H1 (cell line): ENCODE measurements at regions not wholly inside any gene's neighbourhood (a gene's known extent, or its start where the extent isn't known, plus 50 kb on each side); places are given as distances from the start of the nearest gene placed in this dataset.

Experiments used
- CTCF ChIA-PET: fragments of 300-600 bp; sonication (Branson Sonifier 250); formaldehyde crosslinking; loops from one replicate; lab custom pipeline; 2021; ENCODE audit not compliant: partially characterized antibody; lab: Charles Lee
- POLR2A ChIA-PET: fragments of 300-600 bp; sonication (Branson Sonifier 250); formaldehyde crosslinking; loops from one replicate; lab custom pipeline; 2021; ENCODE audit warnings: inconsistent platforms; ENCODE audit not compliant: partially characterized antibody; lab: Charles Lee
- DNase-seq, 2 experiments: peaks; one replicate each; pipeline versions ENCODE4 v3.0.0 to v3.0.0-alpha.2; 2010 to 2022; ENCODE audit warnings: low spot score in 2 of 2, low read depth in 1 of 2, mixed read lengths in 1 of 2
- FAIRE-seq: peaks from 2 replicates; lab custom pipeline; 2011; peaks lifted over from hg19 to GRCh38; lab: Jason Lieb, UNC
- H2AFZ ChIP-seq: 2 replicates; pipeline ENCODE4 v1.8.1; 2012; ENCODE audit warnings: low read length, inconsistent platforms
- H2AK5ac ChIP-seq: 2 replicates; pipeline ENCODE4 v1.6.1; 2013; ENCODE audit warnings: low read depth, low read length
- H2BK120ac ChIP-seq: replicated peaks from 2 replicates; pipeline ENCODE3; 2013; ENCODE audit warnings: low read depth, low read length, inconsistent platforms
- H2BK12ac ChIP-seq: 2 replicates; pipeline ENCODE4 v1.6.1; 2013; ENCODE audit warnings: low read depth, low read length
- H2BK15ac ChIP-seq: 2 replicates; pipeline ENCODE4 v1.6.1; 2013; ENCODE audit warnings: low read length
- H2BK20ac ChIP-seq: 2 replicates; pipeline ENCODE4 v1.6.1; 2013; ENCODE audit warnings: low read length
- H2BK5ac ChIP-seq: 2 replicates; pipeline ENCODE4 v1.6.1; 2013; ENCODE audit warnings: low read depth, low read length
- H3K14ac ChIP-seq: 2 replicates; pipeline ENCODE4 v1.6.1; 2013; ENCODE audit warnings: inconsistent platforms; ENCODE audit not compliant: insufficient read length
- H3K18ac ChIP-seq: 2 replicates; pipeline ENCODE4 v1.6.1; 2013; ENCODE audit warnings: low read length; ENCODE audit errors: extremely low read depth
- H3K23ac ChIP-seq: 2 replicates; pipeline ENCODE4 v1.6.1; 2013; ENCODE audit warnings: inconsistent platforms; ENCODE audit not compliant: insufficient read length
- H3K23me2 ChIP-seq: 2 replicates; pipeline ENCODE4 v1.6.1; 2013; ENCODE audit warnings: low read depth, low read length
- H3K27ac ChIP-seq: 2 replicates; pipeline ENCODE4 v1.6.1; 2011; ENCODE audit warnings: low read depth, low read length, inconsistent platforms
- H3K27me3 ChIP-seq, 4 experiments: replicated peaks in 1 of 4; 1 replicate in 1 of 4; 2 replicates in 3 of 4; pipeline versions ENCODE4 v1.6.1 to v1.8.1; 2011 to 2013; ENCODE audit warnings: low read length in 3 of 4, mild to moderate bottlenecking in 3 of 4, inconsistent platforms in 2 of 4, mixed read lengths in 2 of 4, moderate library complexity in 1 of 4; ENCODE audit not compliant: control insufficient read depth in 3 of 4, insufficient read depth in 3 of 4; ENCODE audit errors: extremely low read depth in 1 of 4
- H3K36me3 ChIP-seq, 4 experiments: 2 replicates each; pipeline versions ENCODE4 v1.6.1 to v1.8.1; 2011 to 2013; ENCODE audit warnings: mild to moderate bottlenecking in 4 of 4, low read length in 3 of 4, moderate library complexity in 2 of 4, control low read depth in 1 of 4, inconsistent platforms in 1 of 4; ENCODE audit not compliant: insufficient read depth in 4 of 4, control insufficient read depth in 2 of 4
- H3K4ac ChIP-seq: replicated peaks from 2 replicates; pipeline ENCODE3; 2013; ENCODE audit warnings: low read length, low read depth, mixed read lengths, inconsistent platforms; ENCODE audit not compliant: insufficient read length
- H3K4me1 ChIP-seq, 4 experiments: replicated peaks in 1 of 4; 1 replicate in 1 of 4; 2 replicates in 3 of 4; pipeline versions ENCODE4 v1.6.1 to v1.8.1; 2011 to 2013; ENCODE audit warnings: low read length in 3 of 4, inconsistent platforms in 2 of 4, mixed read lengths in 1 of 4; ENCODE audit not compliant: insufficient read depth in 4 of 4, control insufficient read depth in 3 of 4
- H3K4me2 ChIP-seq, 2 experiments: 2 replicates each; pipeline versions ENCODE4 v1.6.1 to v1.8.1; 2011 to 2013; ENCODE audit warnings: low read depth in 2 of 2, low read length in 2 of 2, control low read depth in 1 of 2, inconsistent platforms in 1 of 2, mild to moderate bottlenecking in 1 of 2; ENCODE audit not compliant: insufficient read depth in 1 of 2
- H3K4me3 ChIP-seq, 4 experiments: fragments of 200-600, 300-600 bp in 1 of 4; sonication (generic), shearing (Covaris generic), sonication (Bioruptor Twin) in 1 of 4; 2 replicates each; pipeline versions ENCODE4 v1.5.1 to v1.8.1; 2011 to 2016; ENCODE audit warnings: low read length in 4 of 4, low read depth in 3 of 4, control low read depth in 2 of 4, inconsistent platforms in 2 of 4, mild to moderate bottlenecking in 2 of 4, mixed read lengths in 1 of 4, moderate library complexity in 1 of 4; ENCODE audit not compliant: insufficient read depth in 2 of 4; ENCODE audit errors: extremely low read depth in 1 of 4
- H3K56ac ChIP-seq: replicated peaks from 2 replicates; pipeline ENCODE3; 2013; ENCODE audit warnings: low read depth, mild to moderate bottlenecking, mixed read lengths, low read length, inconsistent platforms; ENCODE audit not compliant: insufficient read length
- H3K79me1 ChIP-seq: 2 replicates; pipeline ENCODE4 v1.6.1; 2013; ENCODE audit warnings: low read depth, low read length, control low read depth
- H3K79me2 ChIP-seq, 2 experiments: 2 replicates each; pipeline versions ENCODE4 v1.6.1 to v1.8.1; 2012 to 2013; ENCODE audit warnings: low read length in 2 of 2, mild to moderate bottlenecking in 2 of 2, inconsistent platforms in 1 of 2; ENCODE audit not compliant: insufficient read depth in 2 of 2, control insufficient read depth in 1 of 2
- H3K9ac ChIP-seq, 4 experiments: replicated peaks in 1 of 4; 1 replicate in 1 of 4; 2 replicates in 3 of 4; pipeline versions ENCODE4 v1.6.1 to v1.8.1; 2011 to 2013; ENCODE audit warnings: low read depth in 3 of 4, low read length in 3 of 4, control low read depth in 2 of 4, mild to moderate bottlenecking in 2 of 4, moderate library complexity in 2 of 4, inconsistent platforms in 1 of 4; ENCODE audit errors: extremely low read depth in 1 of 4
- H3K9me3 ChIP-seq, 2 experiments: 2 replicates each; pipeline versions ENCODE4 v1.6.1 to v1.8.1; 2012 to 2013; ENCODE audit warnings: mild to moderate bottlenecking in 2 of 2, moderate library complexity in 2 of 2, control low read depth in 1 of 2, inconsistent platforms in 1 of 2, low read depth in 1 of 2, low read length in 1 of 2, mixed read lengths in 1 of 2; ENCODE audit not compliant: insufficient read depth in 2 of 2
- H4K20me1 ChIP-seq, 2 experiments: replicated peaks in 1 of 2; 2 replicates each; pipeline versions ENCODE3 to v1.8.1; 2011 to 2013; ENCODE audit warnings: inconsistent platforms in 2 of 2, low read length in 2 of 2, mild to moderate bottlenecking in 1 of 2; ENCODE audit not compliant: insufficient read depth in 2 of 2, control insufficient read depth in 1 of 2
- H4K5ac ChIP-seq: 2 replicates; pipeline ENCODE4 v1.6.1; 2013; ENCODE audit warnings: low read length, low read depth, mixed read lengths, inconsistent platforms; ENCODE audit not compliant: insufficient read length
- H4K8ac ChIP-seq: 2 replicates; pipeline ENCODE4 v1.8.0; 2013; ENCODE audit warnings: mild to moderate bottlenecking, moderate library complexity, low read length, inconsistent platforms; ENCODE audit not compliant: insufficient read depth; ENCODE audit errors: extremely low read depth
- H4K91ac ChIP-seq: replicated peaks from 2 replicates; pipeline ENCODE3; 2013; ENCODE audit warnings: low read length, mixed read lengths, inconsistent platforms; ENCODE audit not compliant: insufficient read length
- BACH1 ChIP-seq: IDR thresholded peaks from 2 replicates; pipeline ENCODE4 v1.6.1; 2012; ENCODE audit warnings: low read length, improper control_type of control experiment
- CBX8 ChIP-seq: fragments of 300-800, 300-1000 bp; sonication (generic); IDR thresholded peaks from 2 replicates; pipeline ENCODE4 v1.7.1; 2016; ENCODE audit warnings: low read depth, low read length, borderline replicate concordance
- CEBPB ChIP-seq: IDR thresholded peaks from 2 replicates; pipeline ENCODE4 v1.6.1; 2012; ENCODE audit warnings: low read depth, low read length
- CHD2 ChIP-seq: IDR thresholded peaks from 2 replicates; pipeline ENCODE4 v1.6.1; 2012; ENCODE audit warnings: low read length, improper control_type of control experiment
- EP300 ChIP-seq, 2 experiments: IDR thresholded peaks; 1 replicate in 1 of 2; 2 replicates in 1 of 2; pipeline ENCODE4 v1.6.1; 2011 to 2012; ENCODE audit warnings: low read depth in 2 of 2, low read length in 2 of 2, mild to moderate bottlenecking in 2 of 2, borderline replicate concordance in 1 of 2, inconsistent platforms in 1 of 2, moderate library complexity in 1 of 2
- EZH2 ChIP-seq: fragments of 200-600 bp; sonication (generic); IDR thresholded peaks from 2 replicates; pipeline ENCODE4 v1.7.1; 2012; ENCODE audit warnings: low read depth, mild to moderate bottlenecking, moderate library complexity, low read length, inconsistent platforms; ENCODE audit not compliant: severe bottlenecking
- HDAC6 ChIP-seq: IDR thresholded peaks from one replicate; pipeline ENCODE4 v1.7.1; 2012; ENCODE audit warnings: low read depth, mild to moderate bottlenecking, inconsistent platforms, low read length, moderate library complexity
- KDM5A ChIP-seq: fragments of 200-600 bp; IDR thresholded peaks from 2 replicates; pipeline ENCODE4 v1.7.1; 2012; ENCODE audit warnings: mild to moderate bottlenecking, low read length, inconsistent platforms, mixed read lengths
- NRF1 ChIP-seq: IDR thresholded peaks from 2 replicates; pipeline ENCODE4 v1.6.1; 2011; ENCODE audit warnings: mild to moderate bottlenecking, low read depth, low read length, improper control_type of control experiment
- SIX5 ChIP-seq: IDR thresholded peaks from 2 replicates; pipeline ENCODE4 v1.6.1; 2011; ENCODE audit warnings: mild to moderate bottlenecking, low read depth, low read length
- SP4 ChIP-seq: IDR thresholded peaks from 2 replicates; pipeline ENCODE4 v1.6.1; 2012; ENCODE audit warnings: low read length, inconsistent platforms
- TAF1 ChIP-seq: IDR thresholded peaks from 2 replicates; pipeline ENCODE4 v1.6.1; 2011; ENCODE audit warnings: mild to moderate bottlenecking, low read depth, low read length
- TAF7 ChIP-seq: optimal IDR thresholded peaks from 2 replicates; pipeline ENCODE3; 2011; ENCODE audit warnings: low read depth, mild to moderate bottlenecking, inconsistent platforms, low read length, moderate library complexity, borderline replicate concordance
- USF2 ChIP-seq: IDR thresholded peaks from 2 replicates; pipeline ENCODE4 v1.6.1; 2011; ENCODE audit warnings: low read length, improper control_type of control experiment
- ZNF274 ChIP-seq: IDR thresholded peaks from 2 replicates; pipeline ENCODE4 v1.7.0; 2012; ENCODE audit warnings: low read length, borderline replicate concordance; ENCODE audit errors: extremely low read depth
- WGBS, 2 experiments: shearing (Covaris generic) in 1 of 2; methylation state at CpG; one replicate each; pipeline versions ENCODE4 v1.1.6 to v1.1.7; 2013 to 2015; ENCODE audit warnings: low lambda C conversion rate in 2 of 2, mixed read lengths in 2 of 2, inconsistent platforms in 1 of 2, low coverage in 1 of 2, missing lambda C conversion rate in 1 of 2; ENCODE audit not compliant: insufficient replicate concordance in 2 of 2, insufficient coverage in 1 of 2, insufficient read length in 1 of 2; ENCODE audit errors: extremely low coverage in 1 of 2, missing lambda C conversion rate in 1 of 2; 5-methylcytosine and 5-hydroxymethylcytosine counted together

- Histone ChIP-seq H3K18ac (no peak overlapping the region), H4K91ac (no peak overlapping the region), H3K27ac (no peak overlapping the region), H3K14ac (no peak overlapping the region), H3K56ac (no peak overlapping the region), H3K4me2 (no peak overlapping the region; a peak in 1 of 4 replicates), H3K23ac (no peak overlapping the region), H2BK15ac (no peak overlapping the region), H4K20me1 (peaks cover 0 to 2% of the 10 kb centered on the region in 2 experiments), H2BK12ac (no peak overlapping the region), H3K79me1 (no peaks in the 10 kb centered on the region), H3K9ac (no peak overlapping the region), H3K23me2 (no peaks in the 10 kb centered on the region), H4K8ac (no peak overlapping the region), H4K5ac (no peak overlapping the region), H3K36me3 (no peaks in the 10 kb centered on the region), H3K9me3 (no peaks in the 10 kb centered on the region), H2BK120ac (no peak overlapping the region), H2BK20ac (no peak overlapping the region), H2BK5ac (no peak overlapping the region), H3K4ac (no peak overlapping the region), H2AK5ac (no peak overlapping the region), H3K4me1 (peaks cover 0 to 8% (median 0%) of the 10 kb centered on the region in 4 experiments; a peak in 2 of 7 replicates), H3K79me2 (no peaks in the 10 kb centered on the region), H3K4me3 (no peak overlapping the region), H3K27me3 (peaks cover 0 to 1% (median 0%) of the 10 kb centered on the region in 4 experiments; a peak in 3 of 7 replicates), H2AFZ (no peak overlapping the region)
- FAIRE-seq (no peak), DNase-seq (no peak)
- CTCF ChIA-PET = no interaction called here
- POLR2A ChIA-PET = no interaction called here
- WGBS, 2 experiments = 38% methylated on average over 3 of the region's 3 CpGs; no CpG with 5 or more reads in 1 of the 2 experiments
- TF ChIP-seq KDM5A (no peak), EP300 (IDR thresholded peaks at IDR 0.05; ENCODE audit: borderline replicate concordance in 1 of 2, low read depth in 2 of 2, low read length in 2 of 2) (no peak), CEBPB (no peak), SIX5 (no peak), BACH1 (no peak), HDAC6 (no peak), CHD2 (no peak), EZH2 (no peak), TAF7 (no peak), CBX8 (no peak), ZNF274 (no peak), NRF1 (no peak), SP4 (no peak), USF2 (no peak), TAF1 (no peak)
These were observed 749.5 kb downstream of the GATA3 start for GRCh38 chr10:8803992-8804391.
